ENCODE measurements at regions not wholly inside any gene's neighbourhood (a gene's known extent, or its start where the extent isn't known, plus 50 kb on each side); places are given as distances from the start of the nearest gene placed in this dataset.

DNA sequence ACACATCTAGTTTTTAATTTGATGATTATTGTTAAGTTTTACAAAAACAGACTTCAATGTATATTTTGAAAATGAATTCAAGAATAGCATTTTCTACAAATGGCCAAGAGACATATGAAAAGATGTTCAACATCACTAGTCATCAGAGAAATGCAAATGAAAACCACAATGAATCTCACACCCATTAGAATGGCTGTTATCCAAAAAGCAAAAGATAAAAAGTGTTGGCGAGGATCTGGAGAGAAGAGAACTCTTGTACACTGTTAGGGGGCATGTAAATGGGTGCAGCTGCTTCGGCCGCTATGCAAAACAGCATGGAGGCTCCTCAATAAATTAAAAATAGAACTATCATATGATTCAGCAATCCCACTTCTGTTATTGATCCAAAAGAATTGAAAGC lies 185.8 kb upstream of the CCN2 start:
- TF ChIP-seq POLR2AphosphoS5 (IDR thresholded peaks at IDR 0.05) (no peak), POLR2A (IDR thresholded peaks at IDR 0.05) (no peak)

Measured in gastroesophageal sphincter (tissue), 2 donors.